ENCODE measurements at regions not wholly inside any gene's neighbourhood (a gene's known extent, or its start where the extent isn't known, plus 50 kb on each side); places are given as distances from the start of the nearest gene placed in this dataset.

DNA sequence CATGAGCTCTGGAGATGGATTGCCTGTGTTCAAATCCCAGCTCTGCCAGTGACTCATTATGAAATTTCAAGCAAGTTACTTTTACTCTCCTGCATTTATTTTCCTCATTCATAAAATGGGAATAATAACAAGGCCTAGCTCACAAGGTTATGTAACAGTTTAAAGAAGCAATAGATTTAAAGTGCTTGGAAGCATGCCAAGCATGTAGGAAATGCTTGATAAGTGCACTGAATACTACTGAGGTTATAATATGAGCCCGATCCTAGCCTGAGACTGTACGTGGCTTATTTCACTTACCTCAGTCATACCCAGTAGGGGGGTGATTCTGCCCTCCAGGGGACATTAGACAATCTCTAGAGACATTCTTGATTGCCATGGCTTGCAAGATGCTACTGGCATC, 734.1 kb upstream of the WWC1 start:
- no peak for DNase-seq (ENCODE audit: low read depth)

DNA sequence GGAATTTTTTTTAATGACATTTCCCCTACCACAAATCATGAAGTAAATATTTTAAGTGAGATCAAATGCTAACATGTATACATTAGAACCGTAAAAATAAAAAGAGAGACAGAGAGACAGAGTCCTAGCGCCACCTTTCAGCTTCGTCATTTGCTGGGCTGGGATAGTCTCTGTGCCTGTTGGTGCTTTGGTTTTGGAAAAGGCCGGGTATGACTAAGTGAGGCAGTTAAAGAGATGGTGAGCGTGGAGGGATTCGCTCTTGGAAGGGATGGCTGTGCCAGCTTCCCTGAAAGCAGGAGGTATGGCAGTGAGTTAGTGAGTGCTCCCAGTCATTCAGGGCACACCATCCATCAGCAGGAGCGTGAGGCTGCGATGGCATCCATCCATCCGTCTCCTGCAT, 729.6 kb upstream of the WWC1 start:
- no peak for DNase-seq (ENCODE audit: low read depth)

DNA sequence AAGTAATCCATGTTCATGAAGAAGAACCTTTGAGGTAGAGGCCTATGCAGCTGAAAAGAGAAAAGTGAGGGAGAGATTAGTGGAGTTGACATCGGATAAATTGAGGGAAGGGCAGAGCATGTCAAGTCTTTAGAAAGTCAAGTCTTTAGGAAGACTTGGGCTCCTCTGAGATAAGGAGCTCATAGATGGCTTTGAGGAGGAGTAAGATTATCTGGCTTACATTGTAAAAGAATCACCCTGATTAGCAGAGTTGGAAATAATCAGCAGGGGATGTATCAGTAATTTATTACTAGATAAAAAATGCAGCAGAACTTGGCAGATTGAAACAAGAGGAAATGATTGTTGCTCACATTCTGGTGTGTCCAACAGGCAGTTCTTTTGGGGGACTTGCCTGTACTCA, 727.2 kb upstream of the WWC1 start:
- no peak for DNase-seq (ENCODE audit: low read depth)

- DNase-seq (ENCODE audit: low read depth): no peak
Observed at GRCh38 chr5:167565189-167565954, 726.1 kb upstream of the WWC1 start.

DNA sequence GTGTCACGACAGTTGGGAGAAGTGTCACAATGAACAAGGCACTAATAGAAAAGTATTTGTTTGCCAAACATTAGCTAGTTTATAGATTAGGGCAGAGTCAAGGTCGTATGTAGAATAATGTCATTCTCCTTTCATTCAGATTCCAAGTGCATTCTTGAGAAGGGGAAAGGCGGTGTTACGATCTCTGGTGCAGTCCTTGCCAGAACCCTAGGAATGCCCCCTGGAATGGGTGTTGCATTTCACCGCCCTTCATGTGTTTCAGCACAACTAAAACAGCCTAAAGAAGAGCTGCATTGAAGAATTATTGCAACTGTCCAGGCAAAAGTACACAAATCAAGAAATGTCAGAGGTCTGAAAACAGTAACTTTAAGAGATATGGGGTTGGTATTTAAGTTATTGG, 721.0 kb upstream of the WWC1 start:
- no peak for DNase-seq (ENCODE audit: low read depth)

DNA sequence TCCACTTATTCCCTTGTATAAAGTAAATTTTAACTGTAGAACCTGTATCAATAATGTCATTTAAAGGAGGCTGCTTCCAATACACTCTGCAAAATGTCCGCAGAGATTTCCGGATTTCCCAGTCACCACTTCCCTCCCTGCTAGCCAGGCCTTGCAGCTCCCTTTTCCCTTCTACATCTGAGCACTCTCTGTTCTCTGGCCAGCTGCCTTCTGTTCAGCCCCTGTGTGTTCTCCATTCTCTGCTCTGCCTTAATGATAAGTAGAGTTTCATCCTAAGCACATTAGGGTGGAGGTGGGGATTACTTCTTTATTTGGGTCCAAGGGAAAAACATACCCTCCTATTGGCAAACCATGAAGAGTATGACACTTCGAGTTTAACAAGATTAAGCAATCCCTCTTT, 719.6 kb upstream of the WWC1 start:
- no peak for DNase-seq (ENCODE audit: low read depth)

DNA sequence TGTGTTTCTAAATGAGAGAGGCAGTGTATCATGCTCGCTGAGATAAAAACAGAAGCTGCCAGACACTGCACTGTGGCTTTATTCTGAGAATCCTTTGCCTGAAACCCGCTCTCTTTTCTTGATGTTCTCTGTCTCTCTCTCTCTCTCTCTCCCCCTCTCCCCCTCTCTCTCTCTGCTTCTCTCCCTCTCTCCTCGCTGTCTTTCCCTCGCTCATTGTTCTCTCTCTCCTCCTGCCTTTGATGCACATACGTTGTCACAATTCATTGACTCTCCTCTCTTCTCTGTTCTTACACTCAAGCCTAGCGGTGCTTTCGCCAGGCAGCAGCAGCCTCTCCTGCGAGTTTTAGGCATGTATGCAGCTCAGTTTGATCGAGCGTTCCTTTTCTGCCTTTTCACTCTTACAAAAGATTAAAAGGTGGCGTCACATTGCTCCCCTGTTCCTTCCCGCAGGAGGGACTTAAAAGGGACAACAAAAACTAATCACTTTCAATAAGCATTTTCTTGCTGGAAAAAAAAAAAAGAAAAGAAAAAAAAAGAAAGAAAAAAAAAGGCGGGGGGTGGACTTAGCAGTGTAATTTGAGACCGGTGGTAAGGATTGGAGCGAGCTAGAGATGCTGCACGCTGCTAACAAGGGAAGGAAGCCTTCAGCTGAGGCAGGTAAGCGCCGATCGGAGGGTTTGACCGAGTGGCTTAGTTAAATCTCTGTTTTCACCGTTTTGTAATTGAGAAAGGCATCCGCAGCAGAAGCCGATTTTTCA, 717.9 kb upstream of the WWC1 start:
- DNase-seq (ENCODE audit: low read depth): no peak

DNA sequence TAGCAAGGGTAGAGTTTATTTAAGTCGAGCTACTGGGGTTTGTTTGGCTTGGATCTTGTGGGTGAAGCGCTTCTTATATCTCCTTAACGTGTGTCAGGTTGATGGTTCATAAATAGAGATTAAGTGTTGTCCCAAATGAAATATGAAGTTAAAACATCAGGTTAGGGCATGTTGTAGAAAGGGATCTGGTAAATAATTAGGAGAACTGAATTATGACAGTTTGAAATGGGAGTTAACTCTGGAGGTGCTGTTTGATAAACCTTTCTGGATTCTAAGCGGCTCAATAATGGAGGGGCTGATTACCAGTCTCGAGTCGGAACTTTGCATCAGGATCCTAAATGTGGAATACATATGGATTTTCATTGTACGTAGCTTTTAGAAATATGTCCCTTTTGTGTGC, 717.0 kb upstream of the WWC1 start:
- DNase-seq (ENCODE audit: low read depth): no peak

- DNase-seq (ENCODE audit: low read depth): no peak
Observed at GRCh38 chr5:167575330-167575729, 716.1 kb upstream of the WWC1 start.

DNA sequence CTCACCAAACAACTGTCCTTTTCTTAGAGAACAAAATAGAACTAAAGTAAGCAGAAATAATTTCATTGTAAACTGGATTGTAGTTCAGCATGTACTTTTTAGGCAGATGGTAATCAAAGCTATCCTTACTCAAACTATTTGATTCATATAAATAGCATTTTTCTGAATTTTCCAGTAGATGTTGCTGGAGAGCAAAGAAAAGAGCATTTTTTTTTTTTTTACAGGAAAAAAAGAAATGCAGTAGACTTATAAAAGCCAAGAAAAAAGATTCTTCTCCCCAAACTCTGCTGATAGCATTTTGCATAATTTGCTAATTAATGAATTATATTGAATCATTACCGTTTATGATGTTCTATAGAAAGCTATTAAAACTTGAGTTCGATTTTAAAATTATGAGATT, 715.3 kb upstream of the WWC1 start:
- DNase-seq (ENCODE audit: low read depth): no peak

DNA sequence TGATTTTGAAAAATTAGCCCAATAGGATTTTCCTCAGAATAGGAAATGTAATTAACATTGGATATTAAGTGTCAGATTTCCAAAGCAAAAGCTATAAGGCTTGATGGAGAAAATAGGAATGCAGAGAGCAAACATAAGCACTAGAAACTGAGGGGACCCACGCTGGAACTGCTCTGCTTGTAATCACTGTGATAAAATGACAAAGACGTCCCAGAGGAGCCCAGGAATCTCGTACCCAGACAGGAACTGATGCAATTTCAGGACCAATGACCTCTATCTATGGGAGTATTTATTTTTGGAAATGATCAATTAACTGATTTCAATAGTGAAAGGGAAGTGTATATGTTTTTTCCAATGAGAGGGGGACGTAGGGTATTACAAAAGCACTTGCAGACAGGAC, 714.5 kb upstream of the WWC1 start:
- DNase-seq (ENCODE audit: low read depth): no peak

- no peak for DNase-seq (ENCODE audit: low read depth)
Observed at GRCh38 chr5:167577616-167578015, 713.8 kb upstream of the WWC1 start.

GRCh38 chr5:167578977-167579692, 712.3 kb upstream of the WWC1 start:
- DNase-seq (ENCODE audit: low read depth): no peak

DNA sequence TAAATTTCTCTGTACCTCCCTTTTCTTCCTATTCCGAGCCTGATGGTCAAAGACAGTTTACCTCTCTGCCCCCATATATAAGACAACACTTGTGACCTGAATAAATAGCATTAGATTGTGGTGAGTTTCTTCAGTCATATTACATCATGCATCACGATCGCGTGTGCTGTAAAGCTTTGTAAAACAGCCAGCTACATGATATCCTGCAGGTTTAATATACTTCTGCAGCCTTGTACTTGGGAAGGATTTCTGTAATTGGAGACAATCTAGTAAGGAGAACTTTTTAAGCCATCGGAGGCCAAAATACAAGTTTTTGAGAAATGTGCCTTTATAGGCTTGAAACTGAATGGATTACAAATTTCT, 711.8 kb upstream of the WWC1 start:
- DNase-seq (ENCODE audit: low read depth): no peak

DNA sequence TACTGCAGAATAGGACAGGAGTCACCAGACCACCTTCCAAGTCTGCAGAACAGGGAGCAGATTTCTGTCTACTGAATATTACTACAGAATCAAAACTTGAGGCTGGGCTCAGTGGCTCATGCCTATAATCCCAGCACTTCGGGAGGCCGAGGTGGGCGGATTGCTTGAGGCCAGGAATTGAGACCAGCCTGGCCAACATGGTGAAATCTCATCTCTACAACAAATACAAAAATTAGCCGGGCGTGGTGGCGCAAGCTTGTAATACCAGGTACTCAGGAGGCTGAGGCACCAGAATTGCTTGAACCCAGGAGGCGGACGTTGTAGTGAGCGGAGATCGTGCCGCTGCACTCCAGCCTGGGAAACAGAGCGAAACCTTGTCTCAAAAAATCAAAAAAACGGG, 710.8 kb upstream of the WWC1 start:
- no peak for DNase-seq (ENCODE audit: low read depth)

- DNase-seq (ENCODE audit: low read depth): no peak
Observed at GRCh38 chr5:167582283-167582682, 709.2 kb upstream of the WWC1 start.

DNA sequence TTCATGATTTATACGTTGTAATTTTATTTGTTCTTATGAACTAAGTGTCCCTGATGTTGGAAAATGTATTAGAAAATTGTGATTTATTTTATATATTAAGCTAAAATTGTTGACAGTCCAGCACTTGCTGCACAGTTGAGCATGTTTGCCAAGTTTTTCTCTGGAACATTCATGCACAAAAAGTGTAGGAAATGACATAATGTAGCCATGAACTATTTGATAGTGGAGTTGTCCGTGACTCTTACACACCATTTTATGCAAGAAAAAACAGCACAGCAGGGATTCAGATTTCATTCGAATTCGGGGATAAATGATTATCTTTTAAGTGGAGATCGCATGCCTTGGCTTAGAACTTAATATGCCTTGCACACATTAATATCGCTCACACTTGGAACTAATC, 708.6 kb upstream of the WWC1 start:
- DNase-seq (ENCODE audit: low read depth): no peak

DNA sequence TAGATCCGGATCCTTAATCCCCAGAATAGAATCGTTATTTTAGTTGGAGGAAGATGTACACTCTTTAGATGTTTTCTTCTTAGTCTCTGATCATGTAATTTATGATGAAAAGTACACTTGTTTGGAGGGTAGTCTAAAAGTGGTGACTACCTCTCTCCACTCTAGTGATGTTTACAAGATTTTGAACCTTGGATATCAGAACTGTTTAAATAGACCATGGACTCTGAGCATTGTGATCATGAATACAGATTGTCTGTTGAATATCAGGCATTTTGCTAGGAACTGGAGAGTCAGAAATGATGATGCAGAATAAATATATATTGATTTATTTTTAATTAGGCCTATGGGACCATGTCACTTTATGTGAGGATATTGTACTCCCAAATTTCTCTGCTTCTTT, 706.3 kb upstream of the WWC1 start:
- DNase-seq (ENCODE audit: low read depth): no peak

- DNase-seq (ENCODE audit: low read depth): no peak
Observed at GRCh38 chr5:167587772-167588437, 703.5 kb upstream of the WWC1 start.

DNA sequence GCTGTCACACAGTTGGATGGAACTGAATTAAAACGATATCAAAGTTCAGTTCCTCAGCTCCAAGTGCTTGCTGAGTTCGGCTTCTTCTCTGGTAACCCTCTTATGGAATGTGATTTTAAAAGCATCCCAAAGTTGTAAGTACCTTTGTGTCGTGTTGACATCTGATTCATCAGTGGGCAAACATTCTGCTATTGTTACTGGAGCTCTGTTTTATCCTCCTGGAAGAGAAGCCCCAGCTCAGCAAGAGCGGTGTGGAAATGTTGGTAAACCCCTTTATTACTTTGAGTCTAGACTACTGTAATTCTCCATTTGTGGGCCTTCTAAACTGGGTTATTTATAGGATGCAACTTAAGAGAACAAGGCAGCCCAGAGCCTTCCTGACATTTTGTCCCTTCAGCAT, 699.3 kb upstream of the WWC1 start:
- DNase-seq (ENCODE audit: low read depth): no peak

- DNase-seq (ENCODE audit: low read depth): no peak
Observed at GRCh38 chr5:167593329-167594060, 698.0 kb upstream of the WWC1 start.

DNA sequence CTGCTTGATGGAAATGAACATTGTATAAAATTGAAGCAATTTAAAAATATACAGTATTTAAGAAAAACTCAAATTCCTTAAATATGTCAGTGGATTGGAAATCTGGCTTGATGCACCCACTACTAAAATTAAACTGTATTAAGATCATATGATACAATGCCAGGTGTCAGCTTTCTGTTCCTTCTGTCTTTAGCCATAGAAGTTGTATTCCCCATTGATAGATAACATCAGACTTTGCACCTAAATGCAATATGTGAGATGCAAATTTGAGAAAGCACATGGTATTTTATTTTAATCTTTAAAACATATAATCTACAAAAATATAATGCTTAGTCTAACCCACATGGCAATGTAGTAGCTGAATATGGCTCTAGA, 697.4 kb upstream of the WWC1 start:
- no peak for DNase-seq (ENCODE audit: low read depth)

All from fibroblast of gingiva (primary cell).